ENCODE measurements at regions not wholly inside any gene's neighbourhood (a gene's known extent, or its start where the extent isn't known, plus 50 kb on each side); places are given as distances from the start of the nearest gene placed in this dataset.

- H3K27me3 ChIP-seq (ENCODE audit: insufficient read depth, low read length) = no peaks in the 10 kb centered on the region
- intact Hi-C loops (cut with micrococcal nuclease) = no loop called here
These were observed 125.1 kb downstream of the ANAPC4 start for GRCh38 chr4:25502115-25502514.

More at GRCh38 chr4:25502115-25502514, 125.1 kb downstream of the ANAPC4 start:
- no peak overlapping the region for H2AFZ ChIP-seq (ENCODE audit: low read depth, low read length, poor library complexity, severe bottlenecking)
- no peak overlapping the region for H3K4me2 ChIP-seq (ENCODE audit: low read length)
- ChIA-PET POLR2A (no interaction called here), CTCF (no interaction called here), RAD21 (ENCODE audit: low non-redundant PET in 1 of 2, low total read pairs in 2 of 2, uncharacterized antibody in 2 of 2, unreplicated experiment in 2 of 2) (no interaction called here)
- H3K4me1 ChIP-seq (ENCODE audit: control insufficient read depth in 1 of 2, insufficient read depth in 2 of 2, low read length in 2 of 2) = no peaks in the 10 kb centered on the region
- no peaks in the 10 kb centered on the region for H3K36me3 ChIP-seq (ENCODE audit: control insufficient read depth in 1 of 2, insufficient read depth in 2 of 2, low read length in 2 of 2)
- no peak for ATAC-seq
- H3K4me3 ChIP-seq (replicated peaks in 1 of 2; ENCODE audit: low read depth in 1 of 2, low read length in 2 of 2) = no peak overlapping the region
- no peak overlapping the region for H3K27ac ChIP-seq (ENCODE audit: low read depth, low read length)
- DNase-seq (ENCODE audit: low read depth, low spot score) = no peak
- no peak overlapping the region for H3K9ac ChIP-seq (ENCODE audit: low read length)
- H3K9me2 ChIP-seq (ENCODE audit: insufficient read depth) = no peaks in the 10 kb centered on the region
- H4K20me1 ChIP-seq (ENCODE audit: insufficient read depth) = no peaks in the 10 kb centered on the region
- no TSS peak for BruUV-seq (replicated peaks)
- H3K9me3 ChIP-seq (ENCODE audit: control insufficient read depth in 1 of 2, insufficient read depth in 1 of 2, low read depth in 1 of 2, low read length in 2 of 2) = no peaks in the 10 kb centered on the region
- TF ChIP-seq SIN3A (IDR thresholded peaks at IDR 0.05; ENCODE audit: low read depth) (no peak), POLR2AphosphoS5 (IDR thresholded peaks at IDR 0.05; ENCODE audit: low read depth, low read length) (no peak), YY1 (IDR thresholded peaks at IDR 0.05; ENCODE audit: extremely low read depth, insufficient replicate concordance, low read depth, low read length) (no peak), RAD21 (IDR thresholded peaks at IDR 0.05; ENCODE audit: low read depth) (no peak), ELF1 (IDR thresholded peaks at IDR 0.05; ENCODE audit: borderline replicate concordance, low read depth) (no peak), CBX3 (IDR thresholded peaks at IDR 0.05; ENCODE audit: low read depth) (no peak), ZBTB33 (IDR thresholded peaks at IDR 0.05; ENCODE audit: extremely low read depth, insufficient replicate concordance, low read length) (no peak), EZH2 (IDR thresholded peaks at IDR 0.05) (no peak), FOSL1 (IDR thresholded peaks at IDR 0.05; ENCODE audit: low read depth) (no peak), SRF (IDR thresholded peaks at IDR 0.05; ENCODE audit: low read depth) (no peak), JUND (IDR thresholded peaks at IDR 0.05) (no peak), REST (IDR thresholded peaks at IDR 0.05; ENCODE audit: low read depth) (no peak), ZFX (IDR thresholded peaks at IDR 0.05) (no peak), ATF3 (IDR thresholded peaks at IDR 0.05) (no peak), CEBPB (IDR thresholded peaks at IDR 0.05; ENCODE audit: low read depth) (no peak)
- TF ChIP-seq, protein P1, sequence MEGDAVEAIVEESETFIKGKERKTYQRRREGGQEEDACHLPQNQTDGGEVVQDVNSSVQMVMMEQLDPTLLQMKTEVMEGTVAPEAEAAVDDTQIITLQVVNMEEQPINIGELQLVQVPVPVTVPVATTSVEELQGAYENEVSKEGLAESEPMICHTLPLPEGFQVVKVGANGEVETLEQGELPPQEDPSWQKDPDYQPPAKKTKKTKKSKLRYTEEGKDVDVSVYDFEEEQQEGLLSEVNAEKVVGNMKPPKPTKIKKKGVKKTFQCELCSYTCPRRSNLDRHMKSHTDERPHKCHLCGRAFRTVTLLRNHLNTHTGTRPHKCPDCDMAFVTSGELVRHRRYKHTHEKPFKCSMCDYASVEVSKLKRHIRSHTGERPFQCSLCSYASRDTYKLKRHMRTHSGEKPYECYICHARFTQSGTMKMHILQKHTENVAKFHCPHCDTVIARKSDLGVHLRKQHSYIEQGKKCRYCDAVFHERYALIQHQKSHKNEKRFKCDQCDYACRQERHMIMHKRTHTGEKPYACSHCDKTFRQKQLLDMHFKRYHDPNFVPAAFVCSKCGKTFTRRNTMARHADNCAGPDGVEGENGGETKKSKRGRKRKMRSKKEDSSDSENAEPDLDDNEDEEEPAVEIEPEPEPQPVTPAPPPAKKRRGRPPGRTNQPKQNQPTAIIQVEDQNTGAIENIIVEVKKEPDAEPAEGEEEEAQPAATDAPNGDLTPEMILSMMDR (IDR thresholded peaks at IDR 0.05 in 2 of 3, conservative IDR thresholded peaks at IDR 0.05 in 1 of 3; ENCODE audit: borderline replicate concordance in 1 of 3, insufficient read depth in 1 of 3, low read depth in 2 of 3, low read length in 2 of 3) = no peak
- H3K79me2 ChIP-seq (ENCODE audit: insufficient read depth, low read length) = no peaks in the 10 kb centered on the region
